Transverse colon (tissue), 4 donors: ENCODE measurements at regions not wholly inside any gene's neighbourhood (a gene's known extent, or its start where the extent isn't known, plus 50 kb on each side); places are given as distances from the start of the nearest gene placed in this dataset.

Experiments used
- POLR2AphosphoS5 ChIP-seq, 3 donors: sonication (generic); formaldehyde crosslinking; IDR thresholded peaks; one replicate each; pipeline ENCODE4 v1.6.1; 2016; ENCODE audit warnings: antibody characterized with exemption in 3 of 3
- TF ChIP-seq, protein P1 (sequence below), 5 experiments: fragments of 200-600 bp in 3 of 5; fragments of 450-650 bp in 2 of 5; sonication (generic) in 3 of 5; IDR thresholded peaks; 1 replicate in 2 of 5; 2 replicates in 3 of 5; pipeline ENCODE4 v1.5.1; 2016 to 2017; ENCODE audit warnings: antibody characterized with exemption in 5 of 5, inconsistent platforms in 3 of 5, mild to moderate bottlenecking in 2 of 5, moderate library complexity in 1 of 5

GRCh38 chr2:16119741-16120140 lies 179.4 kb downstream of the MYCN start:
- no peak for TF ChIP-seq POLR2AphosphoS5 (IDR thresholded peaks at IDR 0.05)
- TF ChIP-seq, protein P1, sequence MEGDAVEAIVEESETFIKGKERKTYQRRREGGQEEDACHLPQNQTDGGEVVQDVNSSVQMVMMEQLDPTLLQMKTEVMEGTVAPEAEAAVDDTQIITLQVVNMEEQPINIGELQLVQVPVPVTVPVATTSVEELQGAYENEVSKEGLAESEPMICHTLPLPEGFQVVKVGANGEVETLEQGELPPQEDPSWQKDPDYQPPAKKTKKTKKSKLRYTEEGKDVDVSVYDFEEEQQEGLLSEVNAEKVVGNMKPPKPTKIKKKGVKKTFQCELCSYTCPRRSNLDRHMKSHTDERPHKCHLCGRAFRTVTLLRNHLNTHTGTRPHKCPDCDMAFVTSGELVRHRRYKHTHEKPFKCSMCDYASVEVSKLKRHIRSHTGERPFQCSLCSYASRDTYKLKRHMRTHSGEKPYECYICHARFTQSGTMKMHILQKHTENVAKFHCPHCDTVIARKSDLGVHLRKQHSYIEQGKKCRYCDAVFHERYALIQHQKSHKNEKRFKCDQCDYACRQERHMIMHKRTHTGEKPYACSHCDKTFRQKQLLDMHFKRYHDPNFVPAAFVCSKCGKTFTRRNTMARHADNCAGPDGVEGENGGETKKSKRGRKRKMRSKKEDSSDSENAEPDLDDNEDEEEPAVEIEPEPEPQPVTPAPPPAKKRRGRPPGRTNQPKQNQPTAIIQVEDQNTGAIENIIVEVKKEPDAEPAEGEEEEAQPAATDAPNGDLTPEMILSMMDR (IDR thresholded peaks at IDR 0.05): no peak
